RPMI7951 (cell line): ENCODE measurements at regions not wholly inside any gene's neighbourhood (a gene's known extent, or its start where the extent isn't known, plus 50 kb on each side); places are given as distances from the start of the nearest gene placed in this dataset.
A peak's percentile ranks its signal among the peaks of the same experiment; 100 is the strongest.

Experiments
- DNase-seq: peaks from one replicate; pipeline ENCODE4 v3.0.0-alpha.2; 2012; ENCODE audit warnings: low read depth

- peak; percentile 62 for DNase-seq
Measured at GRCh38 chr2:215772003-215772402, 241.3 kb downstream of the MREG start.

- peak; percentile 15 for DNase-seq
Measured at GRCh38 chr2:215771241-215771640, 242.1 kb downstream of the MREG start.

GRCh38 chr2:215770668-215771067, 242.7 kb downstream of the MREG start:
- DNase-seq, result no peak

- DNase-seq, result no peak
Measured at GRCh38 chr2:215769246-215769645, 244.1 kb downstream of the MREG start.

- no peak for DNase-seq
Measured at GRCh38 chr2:215767625-215768024, 245.7 kb downstream of the MREG start.

GRCh38 chr2:215765729-215766360, 247.5 kb downstream of the MREG start:
- DNase-seq, result no peak

GRCh38 chr2:215764441-215765048, 248.8 kb downstream of the MREG start:
- peak; percentile 81 for DNase-seq

- DNase-seq, result no peak
Measured at GRCh38 chr2:215760557-215760956, 252.8 kb downstream of the MREG start.

- no peak for DNase-seq
Measured at GRCh38 chr2:215760091-215760490, 253.3 kb downstream of the MREG start.

GRCh38 chr2:215758691-215759090, 254.7 kb downstream of the MREG start:
- no peak for DNase-seq

- DNase-seq, result no peak
Measured at GRCh38 chr2:215756346-215756730, 257.0 kb downstream of the MREG start.

GRCh38 chr2:215755641-215756345, 257.6 kb downstream of the MREG start:
- DNase-seq, result no peak

- no peak for DNase-seq
Measured at GRCh38 chr2:215754546-215754945, 258.8 kb downstream of the MREG start.

- DNase-seq, result no peak
Measured at GRCh38 chr2:215753808-215754207, 259.5 kb downstream of the MREG start.

GRCh38 chr2:215752991-215753390, 260.4 kb downstream of the MREG start:
- DNase-seq, result no peak

GRCh38 chr2:215752436-215752835, 260.9 kb downstream of the MREG start:
- DNase-seq, result no peak

GRCh38 chr2:215751911-215752272, 261.5 kb downstream of the MREG start:
- no peak for DNase-seq

- peak; percentile 91 for DNase-seq
Measured at GRCh38 chr2:215751200-215751910, 262.0 kb downstream of the MREG start.

GRCh38 chr2:215750763-215751162, 262.6 kb downstream of the MREG start:
- peak; percentile 55 for DNase-seq

GRCh38 chr2:215749092-215749957, 264.0 kb downstream of the MREG start:
- no peak for DNase-seq

- no peak for DNase-seq
Measured at GRCh38 chr2:215748446-215748845, 264.9 kb downstream of the MREG start.
